GM19025 (cell line): ENCODE measurements at regions not wholly inside any gene's neighbourhood (a gene's known extent, or its start where the extent isn't known, plus 50 kb on each side); places are given as distances from the start of the nearest gene placed in this dataset.
"Not testable (repeated sequence)": the region's sequence is repeated elsewhere in the genome, so short reads cannot be mapped to it uniquely, and the experiment has no call there.

Experiments
- ATAC-seq: cut with Tn5 transposase; IDR thresholded peaks from one replicate; pipeline ENCODE4 v1.9.1; 2021; ENCODE audit warnings: mild to moderate bottlenecking, low read depth, moderate library complexity; ENCODE audit not compliant: unreplicated experiment

DNA sequence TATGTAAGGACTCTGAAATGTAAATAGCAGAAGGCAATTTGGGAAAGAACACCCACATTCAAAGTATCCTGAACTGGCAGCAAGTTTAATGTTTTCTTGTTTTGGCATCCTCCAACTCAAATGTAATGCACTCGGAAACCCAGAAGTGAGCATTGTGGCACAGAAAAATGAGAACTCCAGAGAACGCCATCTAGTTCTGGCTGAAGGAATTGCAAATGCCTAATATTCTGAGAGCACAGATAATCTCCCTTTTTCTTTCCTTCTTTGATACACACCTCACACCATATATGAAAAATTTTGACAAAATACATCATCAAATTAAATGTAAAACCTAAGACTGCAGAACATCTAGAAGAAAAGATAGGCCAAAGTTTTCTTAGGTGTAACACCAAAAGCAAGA, 52.1 kb downstream of the PWWP3B start:
- ATAC-seq, result no peak

DNA sequence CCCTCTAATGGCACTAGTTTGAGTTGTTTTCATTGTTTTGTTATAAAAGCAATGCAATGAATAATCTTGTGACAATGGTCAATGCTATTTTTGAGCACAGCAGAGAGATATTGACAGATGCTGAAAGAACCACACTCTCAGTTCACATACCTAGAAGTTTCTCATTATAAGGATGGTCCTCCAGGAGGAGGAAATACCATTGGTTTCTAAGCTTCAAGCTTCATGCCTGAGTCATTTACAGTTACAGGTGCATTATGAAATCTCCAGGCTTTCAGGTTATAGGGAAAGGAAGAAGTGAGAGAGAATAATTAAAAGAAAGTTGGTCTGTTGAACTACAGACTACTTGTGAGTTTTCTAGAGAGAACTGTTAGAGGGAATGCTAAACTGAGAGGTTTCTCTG, 75.3 kb downstream of the PWWP3B start:
- ATAC-seq, result no peak

DNA sequence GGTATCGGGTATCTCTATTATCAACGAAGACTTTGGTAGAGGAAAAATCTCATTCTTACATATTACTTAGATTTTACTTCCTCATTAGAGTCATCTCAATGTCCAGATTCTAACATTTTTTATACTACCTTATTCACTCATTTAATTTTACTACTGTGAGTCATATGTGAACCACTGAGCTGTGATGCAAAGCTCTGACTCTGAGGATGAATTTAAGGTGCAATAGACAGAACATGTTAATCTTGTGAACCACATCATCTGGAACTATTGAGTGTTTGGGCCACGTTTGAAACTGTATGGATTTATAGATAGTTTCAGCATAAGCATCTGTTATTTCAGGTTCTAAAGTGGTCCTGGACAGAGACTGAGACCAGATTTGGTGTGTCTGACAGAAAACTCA, 78.4 kb downstream of the PWWP3B start:
- ATAC-seq, result no peak

DNA sequence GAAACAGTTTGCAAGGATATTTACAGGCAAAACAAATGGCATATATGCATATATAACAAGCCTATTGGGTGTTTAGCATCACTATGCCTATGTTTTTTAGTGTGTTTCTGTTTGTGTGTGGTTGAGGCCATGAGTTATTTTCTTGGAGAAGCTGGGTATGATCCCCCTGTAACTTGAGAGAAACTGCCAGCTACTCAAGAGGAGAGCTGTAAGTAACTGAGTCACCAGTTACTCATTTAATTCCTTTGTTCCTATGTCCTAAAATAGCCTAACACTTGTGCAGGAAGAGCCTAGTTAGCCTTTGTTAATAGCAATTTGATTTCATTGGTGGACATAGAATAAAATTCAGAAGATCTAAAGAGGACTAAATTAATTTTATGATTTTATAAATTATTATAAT, 79.1 kb downstream of the PWWP3B start:
- no peak for ATAC-seq

DNA sequence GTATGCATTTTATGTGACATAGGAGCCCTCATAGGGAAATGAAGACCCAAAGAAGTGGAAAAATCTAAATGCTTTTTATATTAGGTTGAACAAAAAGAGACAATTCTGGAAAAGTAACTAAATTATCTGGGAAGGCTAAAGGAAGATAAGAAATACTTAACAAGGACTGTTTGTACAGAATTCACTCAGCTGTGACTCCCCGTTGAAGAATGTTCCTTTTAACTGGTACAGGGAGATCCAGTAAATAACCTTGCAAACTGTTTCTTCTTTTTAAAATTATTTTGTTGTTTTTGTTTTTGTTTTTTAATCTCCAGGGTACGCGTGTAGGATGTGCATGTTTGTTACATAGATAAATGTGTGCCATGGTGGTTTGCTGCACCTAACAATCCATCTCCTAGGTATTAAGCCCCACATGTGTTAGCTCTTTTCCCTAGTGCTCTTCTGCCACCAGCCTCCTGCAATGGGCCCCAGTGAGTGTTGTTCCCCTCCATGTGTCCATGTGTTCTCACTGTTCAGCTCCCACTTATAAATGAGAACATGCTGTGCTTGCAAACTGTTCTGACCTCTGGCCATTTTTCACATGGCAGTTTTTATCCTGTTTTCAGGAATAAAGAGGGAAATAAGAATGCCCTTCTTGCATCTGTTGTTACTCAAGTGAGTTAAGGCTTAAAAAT, 81.7 kb downstream of the PWWP3B start:
- ATAC-seq, result no peak

DNA sequence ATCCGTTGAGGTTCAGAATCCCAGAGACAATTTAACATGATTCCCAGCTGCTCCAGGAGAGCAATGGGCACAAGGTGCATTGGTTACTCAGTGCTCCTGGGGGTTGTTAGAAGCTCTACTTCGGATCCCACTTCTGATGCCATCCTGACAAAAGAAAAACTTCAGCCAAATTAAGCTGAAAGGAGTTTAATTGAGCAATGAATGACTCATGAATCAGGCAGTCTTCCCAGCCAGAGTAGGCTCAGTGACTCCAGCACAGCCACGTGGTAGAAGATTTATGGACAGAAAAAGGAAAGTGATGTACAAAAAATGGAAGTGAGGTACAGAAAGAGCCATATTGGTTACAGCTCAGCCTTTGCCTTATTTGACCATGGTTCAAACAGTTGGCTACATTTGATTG, 95.7 kb downstream of the PWWP3B start:
- ATAC-seq, result no peak

DNA sequence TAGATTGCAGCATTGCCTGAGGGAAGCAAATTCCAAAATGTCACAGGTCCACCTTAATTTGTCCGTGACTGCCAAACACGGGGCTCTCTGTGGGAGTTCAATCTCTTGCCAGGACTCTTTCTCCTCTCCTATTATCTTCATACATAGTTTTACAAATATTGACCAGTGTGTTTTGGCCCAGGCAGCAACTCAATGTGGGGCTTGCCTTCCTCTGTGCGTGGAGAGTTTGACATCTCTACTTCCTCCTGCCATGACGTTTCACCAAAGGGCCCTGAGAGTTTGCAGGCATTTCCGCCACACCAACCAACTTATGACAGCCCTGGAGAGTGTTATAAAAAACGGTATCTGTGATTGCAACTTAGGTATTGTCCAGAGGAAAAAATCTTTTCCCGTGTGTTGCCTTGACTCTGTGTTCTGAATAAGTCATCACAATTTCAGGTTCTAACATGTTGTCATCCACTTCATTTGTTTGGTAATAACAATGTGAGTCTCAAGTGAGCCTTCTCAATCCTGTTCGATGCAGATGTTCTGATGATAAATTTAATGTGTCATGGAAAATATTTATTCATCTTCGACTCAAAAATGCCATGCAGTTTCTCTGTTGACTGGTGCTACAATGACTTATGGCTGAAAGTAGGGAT, 106.0 kb downstream of the PWWP3B start:
- ATAC-seq, result not testable (repeated sequence)

DNA sequence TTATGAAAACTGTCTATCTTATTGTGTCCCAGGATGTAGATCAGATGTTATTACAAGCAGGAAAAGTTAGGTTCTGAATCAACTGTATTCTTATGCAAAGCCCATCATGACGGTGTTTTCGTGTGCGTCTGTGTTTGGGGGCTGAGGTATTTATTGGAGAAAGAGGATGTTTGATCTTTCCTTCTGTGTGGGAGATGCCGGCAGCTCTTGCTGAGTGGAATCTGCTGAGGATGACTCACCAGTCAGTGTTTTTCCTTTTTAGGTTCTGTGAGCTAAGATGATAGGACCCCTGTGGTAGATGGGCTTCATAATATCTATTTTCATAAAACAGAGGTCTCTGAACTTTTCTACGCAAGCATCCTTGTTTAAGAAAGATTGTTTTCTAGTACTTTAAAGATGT, 107.1 kb downstream of the PWWP3B start:
- not testable (repeated sequence) for ATAC-seq

DNA sequence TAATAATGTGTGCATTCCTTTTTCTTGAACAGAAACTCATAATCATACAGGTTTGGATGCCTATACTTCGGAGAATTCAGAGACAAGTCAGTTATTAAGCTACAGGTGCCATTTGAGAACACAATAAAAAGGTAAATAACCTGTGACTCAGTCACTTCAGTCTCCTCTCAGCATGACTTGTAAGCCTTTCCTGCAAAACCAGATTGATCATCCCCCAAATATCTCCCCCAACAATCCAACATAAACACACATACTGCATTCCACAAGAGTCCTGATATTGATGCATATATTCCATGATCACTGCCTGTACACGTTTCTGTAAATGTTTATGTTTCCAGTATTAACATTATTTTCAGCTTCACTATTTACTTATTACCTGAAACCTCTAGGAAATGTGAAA, 110.8 kb downstream of the PWWP3B start:
- no peak for ATAC-seq

DNA sequence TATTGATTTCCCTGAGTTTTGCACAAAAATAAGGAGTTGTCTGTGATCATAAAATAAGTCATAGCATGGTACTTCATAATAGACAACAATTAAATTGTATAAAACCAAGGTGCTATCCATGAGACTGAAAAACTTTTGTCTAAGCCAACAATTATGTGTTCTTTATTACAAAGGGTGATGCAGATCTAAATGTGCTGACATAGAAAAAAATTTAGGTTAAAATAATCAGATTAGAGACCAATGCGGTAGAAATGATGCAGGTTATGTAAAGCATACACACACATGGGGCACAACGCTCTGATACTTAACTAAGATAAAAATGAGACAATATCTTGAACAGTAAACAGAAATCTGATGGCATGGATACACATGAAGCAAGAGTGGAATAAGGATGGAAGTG, 113.3 kb downstream of the PWWP3B start:
- no peak for ATAC-seq

DNA sequence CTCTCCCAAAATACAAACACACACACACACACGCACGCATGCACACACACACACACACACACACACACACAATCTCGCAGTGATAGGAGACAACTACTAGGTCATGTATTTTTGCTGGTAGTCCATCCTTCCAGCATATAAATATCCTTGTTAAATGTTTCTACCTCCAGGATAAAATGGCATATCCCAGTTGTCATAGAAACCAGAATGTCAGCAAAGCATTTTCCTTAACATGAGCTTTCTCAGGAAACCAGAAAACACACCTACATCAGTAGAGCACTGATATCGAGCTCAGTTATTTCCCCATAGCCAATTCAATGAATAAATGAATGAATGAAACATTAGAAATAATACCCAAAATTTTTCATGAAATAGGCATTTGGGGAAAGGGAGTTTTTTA, 115.7 kb downstream of the PWWP3B start:
- no peak for ATAC-seq

DNA sequence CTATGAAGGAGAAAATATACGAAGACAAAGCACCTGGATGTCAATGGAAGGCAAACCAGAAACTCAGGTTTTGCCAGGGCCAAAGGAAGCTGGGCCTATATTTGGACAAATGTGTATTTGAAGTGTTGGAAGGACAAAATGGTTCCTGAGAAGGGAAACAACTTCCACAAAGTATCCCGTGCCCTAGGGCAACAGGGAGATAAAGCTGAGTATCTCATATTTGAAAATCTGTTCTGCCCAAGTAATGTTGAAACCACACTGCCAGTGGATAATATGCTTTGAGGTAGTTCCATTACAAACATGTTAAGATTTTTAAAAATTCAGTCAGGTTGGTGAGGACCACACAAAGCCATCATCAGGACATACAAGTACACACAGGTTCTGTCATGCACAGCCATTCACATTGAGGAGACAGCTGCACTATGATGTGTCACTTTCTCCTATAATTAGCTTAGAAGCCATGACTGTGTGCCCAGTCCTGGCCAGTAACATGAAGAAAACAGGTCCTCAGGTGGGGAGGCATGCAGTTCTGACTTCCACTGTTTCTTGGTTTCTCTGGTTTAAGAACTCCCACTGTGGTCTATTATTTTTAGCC, 116.4 kb downstream of the PWWP3B start:
- ATAC-seq, result no peak

DNA sequence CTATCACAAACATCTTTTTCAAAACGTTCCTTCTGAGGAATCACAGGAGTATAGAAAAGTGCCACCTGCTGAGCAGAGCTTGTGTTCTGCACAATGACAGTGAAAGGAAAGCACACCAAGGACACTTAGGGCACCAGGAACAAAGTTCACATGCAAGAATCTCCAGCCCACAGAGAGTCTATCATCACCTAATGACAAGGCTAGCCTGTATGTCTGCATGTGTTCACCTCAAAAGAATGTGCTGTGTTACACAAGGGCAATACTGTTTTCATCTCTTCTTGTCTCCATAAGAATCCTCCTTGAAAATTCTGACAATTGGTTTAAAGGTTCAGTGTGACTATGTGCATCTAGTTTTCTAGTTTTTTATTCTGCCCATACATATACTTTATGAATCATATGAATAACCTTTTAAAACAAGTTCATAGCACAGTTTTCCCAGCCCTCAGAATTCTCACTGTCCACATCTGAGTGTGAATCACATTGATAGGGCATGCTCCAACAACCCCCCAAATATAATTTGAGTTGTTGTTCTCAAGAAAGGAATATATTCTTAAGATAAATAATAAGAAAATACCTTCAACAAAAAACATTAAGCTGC, 118.0 kb downstream of the PWWP3B start:
- ATAC-seq, result no peak

DNA sequence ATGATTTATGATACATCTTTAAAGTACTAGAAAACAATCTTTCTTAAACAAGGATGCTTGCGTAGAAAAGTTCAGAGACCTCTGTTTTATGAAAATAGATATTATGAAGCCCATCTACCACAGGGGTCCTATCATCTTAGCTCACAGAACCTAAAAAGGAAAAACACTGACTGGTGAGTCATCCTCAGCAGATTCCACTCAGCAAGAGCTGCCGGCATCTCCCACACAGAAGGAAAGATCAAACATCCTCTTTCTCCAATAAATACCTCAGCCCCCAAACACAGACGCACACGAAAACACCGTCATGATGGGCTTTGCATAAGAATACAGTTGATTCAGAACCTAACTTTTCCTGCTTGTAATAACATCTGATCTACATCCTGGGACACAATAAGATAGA, 122.7 kb downstream of the PWWP3B start:
- ATAC-seq, result not testable (repeated sequence)

DNA sequence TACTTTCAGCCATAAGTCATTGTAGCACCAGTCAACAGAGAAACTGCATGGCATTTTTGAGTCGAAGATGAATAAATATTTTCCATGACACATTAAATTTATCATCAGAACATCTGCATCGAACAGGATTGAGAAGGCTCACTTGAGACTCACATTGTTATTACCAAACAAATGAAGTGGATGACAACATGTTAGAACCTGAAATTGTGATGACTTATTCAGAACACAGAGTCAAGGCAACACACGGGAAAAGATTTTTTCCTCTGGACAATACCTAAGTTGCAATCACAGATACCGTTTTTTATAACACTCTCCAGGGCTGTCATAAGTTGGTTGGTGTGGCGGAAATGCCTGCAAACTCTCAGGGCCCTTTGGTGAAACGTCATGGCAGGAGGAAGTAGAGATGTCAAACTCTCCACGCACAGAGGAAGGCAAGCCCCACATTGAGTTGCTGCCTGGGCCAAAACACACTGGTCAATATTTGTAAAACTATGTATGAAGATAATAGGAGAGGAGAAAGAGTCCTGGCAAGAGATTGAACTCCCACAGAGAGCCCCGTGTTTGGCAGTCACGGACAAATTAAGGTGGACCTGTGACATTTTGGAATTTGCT, 123.8 kb downstream of the PWWP3B start:
- ATAC-seq, result not testable (repeated sequence)

DNA sequence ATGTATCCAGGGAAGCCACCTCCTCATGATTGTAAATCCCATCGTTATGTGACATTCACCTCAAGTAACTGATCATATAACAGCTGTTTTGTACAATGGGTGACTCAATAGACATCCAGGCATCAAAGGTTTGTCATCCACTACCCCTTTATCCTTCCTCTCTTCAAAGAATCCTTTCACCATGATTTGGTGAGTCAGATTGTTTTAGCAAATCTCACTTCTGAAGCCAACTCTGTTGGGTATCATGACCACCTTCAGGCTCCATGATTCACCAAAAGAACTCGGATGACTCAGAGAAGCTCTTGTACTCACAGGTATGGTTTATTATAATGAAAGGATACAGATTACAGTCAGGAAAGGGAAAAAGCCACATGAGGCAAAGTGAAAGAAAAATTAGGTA, 132.1 kb downstream of the PWWP3B start:
- ATAC-seq, result no peak

DNA sequence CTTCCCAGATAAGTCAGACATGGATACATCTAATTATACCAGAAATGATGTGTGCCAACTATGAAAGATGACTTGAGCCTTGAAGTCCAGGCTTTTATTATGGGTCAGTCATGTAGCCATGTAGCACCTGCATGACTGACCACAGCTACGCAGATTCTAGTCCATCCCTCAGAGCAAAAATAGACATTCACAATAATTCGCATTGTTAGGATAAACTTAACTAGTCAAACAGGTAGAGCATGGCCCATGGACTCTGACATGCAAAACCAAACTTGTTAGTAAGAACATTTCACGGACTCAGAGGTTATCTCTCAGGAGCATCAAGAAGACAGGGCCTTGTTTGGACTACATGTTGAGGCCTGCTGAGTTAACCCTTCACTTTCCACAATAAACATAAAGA, 132.6 kb downstream of the PWWP3B start:
- no peak for ATAC-seq

DNA sequence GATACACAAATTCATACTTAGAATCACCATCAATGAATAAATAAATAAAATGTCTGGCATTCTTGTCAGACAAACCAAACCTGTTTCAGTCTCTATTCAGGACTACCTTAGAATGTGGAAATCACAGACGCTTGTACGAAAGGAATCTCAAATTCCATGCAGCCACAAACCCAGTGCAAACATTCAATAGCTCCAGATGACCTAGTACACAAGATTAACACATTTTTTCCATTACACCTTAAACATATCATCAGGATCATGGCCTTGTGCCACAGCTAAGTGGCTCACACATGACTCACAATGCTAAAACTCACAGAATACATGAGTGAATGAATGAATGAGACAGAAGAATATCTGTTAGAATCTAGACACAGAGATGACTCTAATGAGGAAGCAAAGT, 134.2 kb downstream of the PWWP3B start:
- ATAC-seq, result no peak

DNA sequence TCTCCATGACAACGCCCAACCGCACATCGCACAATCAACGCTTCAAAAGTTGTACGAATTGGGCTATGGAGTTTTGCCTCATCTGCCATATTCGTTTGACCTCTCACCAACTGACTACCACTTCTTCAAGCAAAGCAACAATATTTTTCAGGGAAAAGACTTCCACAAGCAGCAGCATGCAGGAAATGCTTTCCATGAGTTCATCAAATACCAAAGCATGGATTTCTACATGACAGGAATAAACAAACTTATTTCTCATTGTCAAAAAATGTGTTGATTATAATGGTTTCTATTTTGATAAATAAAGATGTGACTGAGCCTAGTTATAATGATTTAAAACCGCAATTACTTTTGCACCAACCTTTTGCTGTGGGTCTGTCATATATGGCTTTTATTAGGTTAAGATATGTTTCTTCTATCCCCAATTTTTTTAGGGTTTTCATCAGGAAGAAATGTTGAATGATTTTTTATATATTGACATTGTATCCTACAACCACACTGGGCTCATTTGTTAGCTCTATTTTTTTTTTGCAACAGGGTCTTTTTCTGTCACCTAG, 138.4 kb downstream of the PWWP3B start:
- no peak for ATAC-seq

DNA sequence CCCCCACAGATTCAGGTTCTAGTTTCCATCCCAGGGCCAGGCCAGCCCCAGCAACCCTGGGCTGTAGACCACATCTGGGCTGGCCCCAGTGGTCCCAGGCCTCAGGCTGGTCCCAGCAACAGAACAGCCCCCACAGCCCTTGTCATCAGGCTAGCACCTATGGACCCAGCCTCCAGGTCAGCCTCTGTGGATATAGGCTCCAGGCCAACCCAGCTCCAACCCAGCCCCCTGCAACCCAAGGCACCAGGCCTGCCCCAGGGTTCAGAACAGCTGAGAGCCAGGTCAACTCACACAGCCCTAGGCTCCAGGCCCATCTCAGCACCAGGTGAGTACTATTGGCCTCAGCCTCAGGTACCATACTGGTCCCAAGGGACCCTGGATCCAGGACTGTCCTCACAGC, 155.3 kb downstream of the PWWP3B start:
- no peak for ATAC-seq

DNA sequence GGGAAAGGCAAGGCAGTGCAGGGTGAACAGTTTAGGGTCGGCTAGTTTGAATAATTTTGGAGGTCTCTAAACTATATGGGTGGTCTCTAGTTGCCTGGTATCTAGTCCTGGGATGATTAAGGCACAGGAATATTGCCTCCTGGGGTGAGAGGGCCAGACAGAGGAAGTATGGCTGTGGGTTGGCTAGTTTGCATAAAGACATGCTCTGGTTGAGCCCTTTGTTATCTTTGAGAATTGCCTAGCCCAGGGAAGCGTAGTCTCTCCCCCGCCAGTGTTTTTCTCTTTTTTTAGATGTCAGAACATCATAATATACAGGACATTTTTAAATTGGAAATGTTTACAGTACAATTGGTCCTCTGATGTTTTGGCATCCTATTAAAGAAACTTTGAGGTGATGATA, 163.5 kb downstream of the PWWP3B start:
- no peak for ATAC-seq
